Neuronal stem cell (in vitro differentiated cells): ENCODE measurements at regions not wholly inside any gene's neighbourhood (a gene's known extent, or its start where the extent isn't known, plus 50 kb on each side); places are given as distances from the start of the nearest gene placed in this dataset.

Experiments
- DNase-seq: peaks from one replicate; pipeline ENCODE4 v3.0.0-alpha.2; 2013; ENCODE audit warnings: low spot score
- H2AFZ ChIP-seq: one replicate; pipeline ENCODE4 v1.6.1; 2013; ENCODE audit warnings: mild to moderate bottlenecking, low read length, inconsistent platforms
- H2AK5ac ChIP-seq: 2 replicates; pipeline ENCODE4 v1.6.1; 2013; ENCODE audit warnings: low read depth, mild to moderate bottlenecking, inconsistent platforms, low read length, moderate library complexity, mixed read lengths
- H2BK120ac ChIP-seq: 2 replicates; pipeline ENCODE4 v1.6.1; 2013; ENCODE audit warnings: low read depth, mild to moderate bottlenecking, inconsistent platforms, low read length, moderate library complexity, mixed read lengths
- H2BK12ac ChIP-seq: one replicate; pipeline ENCODE4 v1.6.1; 2013; ENCODE audit warnings: low read length, inconsistent platforms
- H2BK15ac ChIP-seq: 2 replicates; pipeline ENCODE4 v1.6.1; 2013; ENCODE audit warnings: mild to moderate bottlenecking, low read length, inconsistent platforms, mixed read lengths
- H2BK5ac ChIP-seq: one replicate; pipeline ENCODE4 v1.6.1; 2013; ENCODE audit warnings: inconsistent platforms, mild to moderate bottlenecking, low read length, moderate library complexity
- H3K14ac ChIP-seq: one replicate; pipeline ENCODE4 v1.6.1; 2013; ENCODE audit warnings: low read length, inconsistent platforms
- H3K18ac ChIP-seq: 2 replicates; pipeline ENCODE4 v1.6.1; 2013; ENCODE audit warnings: low read length, inconsistent platforms
- H3K23ac ChIP-seq: 2 replicates; pipeline ENCODE4 v1.6.1; 2013; ENCODE audit warnings: low read depth, mild to moderate bottlenecking, mixed read lengths, low read length, inconsistent platforms; ENCODE audit not compliant: poor library complexity
- H3K27ac ChIP-seq: replicated peaks from 3 replicates; pipeline ENCODE4 v1.5.1; 2013; ENCODE audit warnings: low read length, inconsistent platforms
- H3K27me3 ChIP-seq, 3 experiments: 2 replicates each; pipeline ENCODE4 v1.6.1; 2013; ENCODE audit warnings: low read length in 3 of 3, mild to moderate bottlenecking in 2 of 3, inconsistent platforms in 1 of 3, low read depth in 1 of 3, mixed read lengths in 1 of 3, moderate library complexity in 1 of 3; ENCODE audit not compliant: control insufficient read depth in 3 of 3, insufficient read depth in 3 of 3
- H3K36me3 ChIP-seq, 2 donors: replicated peaks in 1 of 2; 2 replicates each; pipeline ENCODE4 v1.6.1; 2013; ENCODE audit warnings: low read length in 2 of 2; ENCODE audit not compliant: control insufficient read depth in 2 of 2, insufficient read depth in 2 of 2
- H3K4ac ChIP-seq: 2 replicates; pipeline ENCODE4 v1.6.1; 2013; ENCODE audit warnings: inconsistent platforms, mild to moderate bottlenecking, low read length, moderate library complexity
- H3K4me1 ChIP-seq, 2 donors: 1 replicate in 1 of 2; 2 replicates in 1 of 2; pipeline ENCODE4 v1.6.1; 2013; ENCODE audit warnings: low read length in 2 of 2, low read depth in 1 of 2; ENCODE audit not compliant: control insufficient read depth in 2 of 2, insufficient read depth in 1 of 2
- H3K4me2 ChIP-seq: one replicate; pipeline ENCODE4 v1.6.1; 2013; ENCODE audit warnings: mild to moderate bottlenecking, low read length, inconsistent platforms; ENCODE audit not compliant: insufficient read depth, poor library complexity, severe bottlenecking
- H3K4me3 ChIP-seq, 2 donors: 2 replicates each; pipeline ENCODE4 v1.5.1; 2013; ENCODE audit warnings: low read length in 2 of 2, mild to moderate bottlenecking in 2 of 2, inconsistent platforms in 1 of 2, moderate library complexity in 1 of 2
- H3K79me1 ChIP-seq: one replicate; pipeline ENCODE4 v1.6.1; 2013; ENCODE audit warnings: low read depth, mild to moderate bottlenecking, inconsistent platforms, low read length, moderate library complexity
- H3K9ac ChIP-seq: one replicate; pipeline ENCODE4 v1.6.1; 2013; ENCODE audit warnings: mild to moderate bottlenecking, low read depth, low read length, inconsistent platforms; ENCODE audit not compliant: poor library complexity
- H3K9me3 ChIP-seq, 2 donors: replicated peaks in 1 of 2; 2 replicates each; pipeline versions ENCODE3 to v1.6.1; 2013; ENCODE audit warnings: low read length in 2 of 2, mild to moderate bottlenecking in 2 of 2, inconsistent platforms in 1 of 2, low read depth in 1 of 2, mixed read lengths in 1 of 2, moderate library complexity in 1 of 2; ENCODE audit not compliant: control insufficient read depth in 2 of 2, insufficient read depth in 1 of 2
- H4K8ac ChIP-seq: one replicate; pipeline ENCODE4 v1.6.1; 2013; ENCODE audit warnings: low read depth, mild to moderate bottlenecking, inconsistent platforms, low read length, moderate library complexity
- H4K91ac ChIP-seq: one replicate; pipeline ENCODE4 v1.6.1; 2013; ENCODE audit warnings: low read length, low read depth, mild to moderate bottlenecking, inconsistent platforms; ENCODE audit not compliant: poor library complexity
- WGBS, 2 donors: extraction: QIAGEN DNeasy Blood & Tissue Kit; methylation state at CpG; one replicate each; pipeline ENCODE4 v1.1.7; 2013; ENCODE audit warnings: missing lambda C conversion rate in 2 of 2, mixed read lengths in 1 of 2; ENCODE audit not compliant: insufficient read length in 2 of 2, insufficient replicate concordance in 1 of 2; ENCODE audit errors: extremely low coverage in 2 of 2; 5-methylcytosine and 5-hydroxymethylcytosine counted together

GRCh38 chrX:74147439-74147838, 156.5 kb upstream of the ZCCHC13 start:
- no peak for DNase-seq
- Histone ChIP-seq H3K23ac (no peak overlapping the region), H3K27me3 (no peaks in the 10 kb centered on the region)

GRCh38 chrX:74138943-74139342, 165.0 kb upstream of the ZCCHC13 start:
- H3K23ac ChIP-seq = no peak overlapping the region

More at GRCh38 chrX:74147439-74147838, 156.5 kb upstream of the ZCCHC13 start:
- no peaks in the 10 kb centered on the region for H3K36me3 ChIP-seq
- no peaks in the 10 kb centered on the region for H3K4me1 ChIP-seq
- no peak overlapping the region for H3K4me3 ChIP-seq
- no peak overlapping the region for H2AFZ ChIP-seq
- no peak overlapping the region for H3K14ac ChIP-seq
- H3K9ac ChIP-seq = no peak overlapping the region
- no peak overlapping the region for H3K18ac ChIP-seq
- H4K91ac ChIP-seq = no peak overlapping the region
- H3K4ac ChIP-seq = no peak overlapping the region
- no peak overlapping the region for H3K27ac ChIP-seq
- H2BK12ac ChIP-seq = no peak overlapping the region
- H3K79me1 ChIP-seq = no peaks in the 10 kb centered on the region
- H2BK5ac ChIP-seq = no peak overlapping the region
- no peak overlapping the region for H2AK5ac ChIP-seq
- peaks cover 0 to 9% of the 10 kb centered on the region in 2 donors for H3K9me3 ChIP-seq
- no peak overlapping the region for H3K4me2 ChIP-seq
- no peak overlapping the region for H2BK120ac ChIP-seq
- no peak overlapping the region for H4K8ac ChIP-seq
- H2BK15ac ChIP-seq = no peak overlapping the region

DNA sequence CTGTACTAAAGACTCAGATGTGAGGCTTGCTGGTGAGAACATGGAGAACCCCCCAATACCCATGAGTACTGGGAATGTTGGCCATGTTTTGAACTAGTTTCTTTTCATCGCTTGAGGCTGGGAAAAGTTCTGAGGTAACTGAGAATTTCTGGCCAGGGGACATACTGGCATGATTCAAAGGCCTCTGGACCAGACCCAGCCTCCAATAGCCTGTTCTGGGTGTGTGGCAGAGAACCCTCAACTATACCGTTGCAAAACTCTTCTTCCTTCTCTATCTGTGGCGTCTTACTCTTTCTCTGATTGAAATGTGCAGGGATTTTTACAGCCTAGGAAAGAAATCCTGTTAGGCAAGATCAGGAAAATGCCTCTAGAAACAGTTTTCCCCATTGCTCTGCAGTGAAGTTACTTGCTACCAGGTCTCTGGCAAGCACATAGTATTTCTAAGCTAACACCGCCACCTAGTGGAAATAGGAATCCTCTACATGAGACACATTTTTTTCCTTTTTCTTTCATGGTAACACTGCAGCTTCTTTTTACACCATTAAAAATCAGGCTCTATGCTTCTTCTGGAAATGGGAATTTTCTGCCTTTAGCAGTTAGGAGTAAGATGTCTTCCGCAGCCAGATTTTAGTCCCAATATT, 170.7 kb upstream of the ZCCHC13 start:
- DNase-seq = peak; percentile 31
- Histone ChIP-seq H3K79me1 (no peaks in the 10 kb centered on the region), H3K9me3 (peaks cover 0 to under 1% of the 10 kb centered on the region in 2 donors), H3K18ac (no peak overlapping the region), H2BK12ac (no peak overlapping the region), H3K4me1 (no peaks in the 10 kb centered on the region), H3K14ac (no peak overlapping the region), H3K36me3 (no peaks in the 10 kb centered on the region), H2AK5ac (no peak overlapping the region), H4K8ac (no peak overlapping the region), H3K23ac (no peak overlapping the region), H2AFZ (no peak overlapping the region), H3K27me3 (no peaks in the 10 kb centered on the region), H3K4me2 (no peak overlapping the region), H2BK5ac (no peak overlapping the region), H3K4me3 (no peak overlapping the region), H3K27ac (no peak overlapping the region), H4K91ac (no peak overlapping the region), H2BK120ac (no peak overlapping the region), H2BK15ac (no peak overlapping the region), H3K9ac (no peak overlapping the region), H3K4ac (no peak overlapping the region)
- no CpG with 5 or more reads among the region's 5 CpGs for WGBS, 2 donors

More at GRCh38 chrX:74138943-74139342, 165.0 kb upstream of the ZCCHC13 start:
- H2BK5ac ChIP-seq = no peak overlapping the region
- no peaks in the 10 kb centered on the region for H3K27me3 ChIP-seq
- no peak overlapping the region for H3K4me3 ChIP-seq
- no peak overlapping the region for H4K8ac ChIP-seq
- no peak for DNase-seq
- H3K9me3 ChIP-seq = peaks cover 0 to 5% of the 10 kb centered on the region in 2 donors
- H4K91ac ChIP-seq = no peak overlapping the region
- no peak overlapping the region for H3K18ac ChIP-seq
- no peak overlapping the region for H2BK12ac ChIP-seq
- H2AK5ac ChIP-seq = no peak overlapping the region
- H3K27ac ChIP-seq = no peak overlapping the region
- no peak overlapping the region for H2AFZ ChIP-seq
- H3K14ac ChIP-seq = no peak overlapping the region
- no peaks in the 10 kb centered on the region for H3K4me1 ChIP-seq
- no peaks in the 10 kb centered on the region for H3K79me1 ChIP-seq
- H2BK15ac ChIP-seq = no peak overlapping the region
- H3K4ac ChIP-seq = no peak overlapping the region
- H3K36me3 ChIP-seq = no peaks in the 10 kb centered on the region
- H2BK120ac ChIP-seq = no peak overlapping the region
- no peak overlapping the region for H3K9ac ChIP-seq
- no peak overlapping the region for H3K4me2 ChIP-seq

GRCh38 chrX:74132280-74132679, 171.7 kb upstream of the ZCCHC13 start:
- Histone ChIP-seq H3K4me3 (no peak overlapping the region), H4K91ac (no peak overlapping the region), H2AK5ac (no peak overlapping the region), H3K4me2 (no peak overlapping the region), H3K9ac (no peak overlapping the region), H3K9me3 (no peaks in the 10 kb centered on the region), H3K27me3 (no peaks in the 10 kb centered on the region), H3K4ac (no peak overlapping the region), H3K18ac (no peak overlapping the region), H3K4me1 (no peaks in the 10 kb centered on the region), H4K8ac (no peak overlapping the region), H3K14ac (no peak overlapping the region), H2BK5ac (no peak overlapping the region), H3K36me3 (no peaks in the 10 kb centered on the region), H2BK120ac (no peak overlapping the region), H2BK12ac (no peak overlapping the region), H3K79me1 (no peaks in the 10 kb centered on the region), H2AFZ (no peak overlapping the region), H3K23ac (no peak overlapping the region), H3K27ac (no peak overlapping the region), H2BK15ac (no peak overlapping the region)
- WGBS, 2 donors = no CpG with 5 or more reads among the region's 4 CpGs
- no peak for DNase-seq
